A549 (cell line): ENCODE measurements at regions not wholly inside any gene's neighbourhood (a gene's known extent, or its start where the extent isn't known, plus 50 kb on each side); places are given as distances from the start of the nearest gene placed in this dataset.

Experiments
- JUN ChIP-seq, 2 experiments: fragments of >200 bp; sonication (Bioruptor Twin); formaldehyde crosslinking; IDR thresholded peaks; 2 replicates in 1 of 2; 3 replicates in 1 of 2; pipeline ENCODE4 v1.6.1; 2016 to 2017
- RARB ChIP-seq: fragments of 250-450 bp; sonication (Bioruptor Pico); IDR thresholded peaks from 2 replicates; pipeline ENCODE4 v1.8.0; 2021; ENCODE audit warnings: mild to moderate bottlenecking, moderate library complexity
- TF ChIP-seq, protein P1 (sequence below): fragments of >200 bp; sonication (Bioruptor Twin); formaldehyde crosslinking; IDR thresholded peaks from 3 replicates; pipeline ENCODE4 v1.5.1; 2016

DNA sequence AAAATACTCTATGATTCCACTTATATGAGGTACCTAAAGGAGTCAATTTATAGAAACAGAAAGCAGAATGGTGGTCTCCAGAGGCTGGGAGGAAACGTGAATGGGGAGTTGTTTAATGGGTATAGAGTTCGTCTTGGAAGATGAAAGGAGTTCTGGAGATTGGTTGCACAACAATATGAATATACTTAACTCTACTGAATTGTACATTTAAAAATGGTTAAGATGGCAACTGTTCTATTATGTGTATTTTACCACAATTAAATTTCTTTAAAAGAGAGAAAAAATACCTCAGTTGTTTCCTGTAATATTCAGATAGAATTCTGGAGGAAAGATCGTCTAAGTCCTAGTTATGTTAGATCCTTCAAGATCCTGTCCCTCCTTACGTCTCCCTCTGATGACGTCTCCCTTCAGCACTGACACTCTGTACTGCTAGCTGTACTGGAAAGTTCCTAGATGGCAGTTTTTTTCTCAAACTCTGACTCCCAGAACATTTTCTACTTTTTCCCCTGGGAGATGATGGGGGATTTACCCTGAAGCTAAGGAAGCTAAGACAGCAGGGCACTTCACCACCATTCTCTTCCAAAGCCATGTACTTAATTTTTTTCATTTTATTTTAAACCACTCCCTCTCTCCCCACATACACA lies 53.2 kb upstream of the CAV2 start:
- TF ChIP-seq JUN (IDR thresholded peaks at IDR 0.05) (no peak), RARB (no peak)
- TF ChIP-seq, protein P1, sequence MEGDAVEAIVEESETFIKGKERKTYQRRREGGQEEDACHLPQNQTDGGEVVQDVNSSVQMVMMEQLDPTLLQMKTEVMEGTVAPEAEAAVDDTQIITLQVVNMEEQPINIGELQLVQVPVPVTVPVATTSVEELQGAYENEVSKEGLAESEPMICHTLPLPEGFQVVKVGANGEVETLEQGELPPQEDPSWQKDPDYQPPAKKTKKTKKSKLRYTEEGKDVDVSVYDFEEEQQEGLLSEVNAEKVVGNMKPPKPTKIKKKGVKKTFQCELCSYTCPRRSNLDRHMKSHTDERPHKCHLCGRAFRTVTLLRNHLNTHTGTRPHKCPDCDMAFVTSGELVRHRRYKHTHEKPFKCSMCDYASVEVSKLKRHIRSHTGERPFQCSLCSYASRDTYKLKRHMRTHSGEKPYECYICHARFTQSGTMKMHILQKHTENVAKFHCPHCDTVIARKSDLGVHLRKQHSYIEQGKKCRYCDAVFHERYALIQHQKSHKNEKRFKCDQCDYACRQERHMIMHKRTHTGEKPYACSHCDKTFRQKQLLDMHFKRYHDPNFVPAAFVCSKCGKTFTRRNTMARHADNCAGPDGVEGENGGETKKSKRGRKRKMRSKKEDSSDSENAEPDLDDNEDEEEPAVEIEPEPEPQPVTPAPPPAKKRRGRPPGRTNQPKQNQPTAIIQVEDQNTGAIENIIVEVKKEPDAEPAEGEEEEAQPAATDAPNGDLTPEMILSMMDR: no peak
